Body of pancreas (tissue), 4 donors: ENCODE measurements at regions not wholly inside any gene's neighbourhood (a gene's known extent, or its start where the extent isn't known, plus 50 kb on each side); places are given as distances from the start of the nearest gene placed in this dataset.

Experiments
- ATAC-seq: fragments of 150-250 bp; one replicate; pipeline ENCODE4 v1.9.1; 2016
- DNase-seq, 4 donors: peaks; one replicate each; pipeline ENCODE4 v3.0.0-alpha.2; 2019
- H3K27ac ChIP-seq, 4 donors: fragments of 200-600 bp; sonication (generic); 1 replicate in 3 of 4; 2 replicates in 1 of 4; pipeline versions ENCODE4 v1.5.1 to v1.6.1; 2016 to 2019; ENCODE audit warnings: mild to moderate bottlenecking in 1 of 4, mixed read lengths in 1 of 4, moderate library complexity in 1 of 4
- H3K27me3 ChIP-seq, 2 donors: fragments of 200-600 bp; sonication (generic); one replicate each; pipeline ENCODE4 v1.6.0; 2016; ENCODE audit warnings: mild to moderate bottlenecking in 1 of 2
- H3K36me3 ChIP-seq, 2 donors: fragments of 200-600 bp; sonication (generic); replicated peaks in 1 of 2; 2 replicates each; pipeline ENCODE4 v1.5.1; 2016; ENCODE audit warnings: low read depth in 2 of 2; ENCODE audit not compliant: insufficient read depth in 1 of 2
- H3K4me1 ChIP-seq: fragments of 200-600 bp; sonication (generic); one replicate; pipeline ENCODE4 v1.6.0; 2016
- H3K4me3 ChIP-seq, 2 donors: fragments of 200-600 bp; sonication (generic); 1 replicate in 1 of 2; 2 replicates in 1 of 2; pipeline ENCODE4 v1.5.1; 2016 to 2019
- H3K9me3 ChIP-seq, 3 donors: fragments of 200-600 bp; sonication (generic); 1 replicate in 2 of 3; 2 replicates in 1 of 3; pipeline ENCODE4 v1.5.1; 2016
- POLR2A ChIP-seq, 3 donors: fragments of 450-650 bp; IDR thresholded peaks; one replicate each; pipeline ENCODE4 v1.6.1; 2016; ENCODE audit warnings: antibody characterized with exemption in 3 of 3, mild to moderate bottlenecking in 2 of 3
- WGBS, 2 donors: methylation state at CpG; one replicate each; pipeline ENCODE4 v1.1.5; 2017; 5-methylcytosine and 5-hydroxymethylcytosine counted together
- intact Hi-C: fragments of 100-400 bp; cut with DNase I; formaldehyde crosslinking; loops from one replicate; pipeline ENCODE4 v1.15.1; 2023
- TF ChIP-seq, protein P1 (sequence below), 7 experiments: fragments of 450-650 bp in 4 of 7; fragments of 200-600 bp in 3 of 7; sonication (generic) in 3 of 7; IDR thresholded peaks; one replicate each; pipeline ENCODE4 v1.5.1; 2016 to 2019; ENCODE audit warnings: antibody characterized with exemption in 7 of 7

DNA sequence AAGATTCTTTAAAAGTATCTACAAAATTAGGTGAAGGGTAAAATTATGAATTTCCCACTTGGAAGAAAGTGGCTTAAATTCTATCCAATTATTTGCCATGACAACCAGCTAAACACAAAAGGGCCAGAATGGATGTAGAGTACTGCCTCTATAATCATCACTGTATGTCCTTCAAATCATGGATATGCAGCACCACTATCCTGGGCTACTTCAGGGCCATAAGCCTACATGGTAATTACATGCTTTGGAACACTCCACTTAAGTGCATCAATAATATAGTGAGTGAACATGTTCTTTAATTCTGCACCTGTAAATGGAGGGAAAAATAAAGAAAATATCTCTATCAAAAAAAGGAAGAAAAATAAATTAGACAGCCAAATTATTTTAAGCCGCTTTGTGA is 575.2 kb downstream of the ISL1 start:
- no peak overlapping the region for H3K27ac ChIP-seq
- intact Hi-C loops = no loop called here
- TF ChIP-seq, protein P1, sequence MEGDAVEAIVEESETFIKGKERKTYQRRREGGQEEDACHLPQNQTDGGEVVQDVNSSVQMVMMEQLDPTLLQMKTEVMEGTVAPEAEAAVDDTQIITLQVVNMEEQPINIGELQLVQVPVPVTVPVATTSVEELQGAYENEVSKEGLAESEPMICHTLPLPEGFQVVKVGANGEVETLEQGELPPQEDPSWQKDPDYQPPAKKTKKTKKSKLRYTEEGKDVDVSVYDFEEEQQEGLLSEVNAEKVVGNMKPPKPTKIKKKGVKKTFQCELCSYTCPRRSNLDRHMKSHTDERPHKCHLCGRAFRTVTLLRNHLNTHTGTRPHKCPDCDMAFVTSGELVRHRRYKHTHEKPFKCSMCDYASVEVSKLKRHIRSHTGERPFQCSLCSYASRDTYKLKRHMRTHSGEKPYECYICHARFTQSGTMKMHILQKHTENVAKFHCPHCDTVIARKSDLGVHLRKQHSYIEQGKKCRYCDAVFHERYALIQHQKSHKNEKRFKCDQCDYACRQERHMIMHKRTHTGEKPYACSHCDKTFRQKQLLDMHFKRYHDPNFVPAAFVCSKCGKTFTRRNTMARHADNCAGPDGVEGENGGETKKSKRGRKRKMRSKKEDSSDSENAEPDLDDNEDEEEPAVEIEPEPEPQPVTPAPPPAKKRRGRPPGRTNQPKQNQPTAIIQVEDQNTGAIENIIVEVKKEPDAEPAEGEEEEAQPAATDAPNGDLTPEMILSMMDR (IDR thresholded peaks at IDR 0.05) = no peak
- TF ChIP-seq POLR2A (IDR thresholded peaks at IDR 0.05) = no peak
- DNase-seq (no peak), ATAC-seq (no peak)
- H3K4me1 ChIP-seq = no peaks in the 10 kb centered on the region
- 77 to 84% methylated on average over 1 of the region's 1 CpG for WGBS, 2 donors
- H3K27me3 ChIP-seq = no peaks in the 10 kb centered on the region
- H3K4me3 ChIP-seq = no peak overlapping the region
- H3K9me3 ChIP-seq = no peaks in the 10 kb centered on the region
- H3K36me3 ChIP-seq = no peaks in the 10 kb centered on the region

DNA sequence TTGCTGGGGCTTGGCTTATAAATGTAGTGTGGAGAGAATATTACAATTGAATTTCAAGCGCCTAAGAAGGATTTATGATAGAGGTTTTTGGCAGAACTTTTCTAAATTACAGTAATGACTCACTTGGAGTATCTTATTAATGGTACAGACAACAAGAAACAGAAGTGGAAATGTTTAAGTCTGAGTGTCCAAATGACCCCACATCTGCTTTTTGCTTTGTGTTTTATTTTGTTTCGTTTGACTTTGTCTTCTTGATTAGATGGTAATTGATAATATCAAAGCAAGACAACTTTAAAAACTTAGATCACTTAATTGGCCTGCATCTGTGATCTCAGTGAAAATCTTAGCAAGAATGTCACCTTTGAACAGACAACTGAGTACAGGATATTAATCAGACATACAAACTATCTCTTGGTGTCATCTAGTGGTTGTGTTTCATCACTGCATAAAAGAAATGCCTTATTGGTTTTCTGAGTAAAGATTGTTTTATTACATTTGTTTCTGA is 577.4 kb downstream of the ISL1 start:
- TF ChIP-seq POLR2A (IDR thresholded peaks at IDR 0.05) = no peak
- TF ChIP-seq, protein P1 (IDR thresholded peaks at IDR 0.05) = no peak
- Histone ChIP-seq H3K9me3 (no peaks in the 10 kb centered on the region), H3K4me1 (no peaks in the 10 kb centered on the region), H3K27me3 (no peaks in the 10 kb centered on the region), H3K36me3 (no peaks in the 10 kb centered on the region), H3K4me3 (no peak overlapping the region), H3K27ac (no peak overlapping the region)
- DNase-seq (no peak), ATAC-seq (no peak)
- intact Hi-C loops = no loop called here
- 45 to 49% methylated on average over 2 of the region's 2 CpGs for WGBS, 2 donors

DNA sequence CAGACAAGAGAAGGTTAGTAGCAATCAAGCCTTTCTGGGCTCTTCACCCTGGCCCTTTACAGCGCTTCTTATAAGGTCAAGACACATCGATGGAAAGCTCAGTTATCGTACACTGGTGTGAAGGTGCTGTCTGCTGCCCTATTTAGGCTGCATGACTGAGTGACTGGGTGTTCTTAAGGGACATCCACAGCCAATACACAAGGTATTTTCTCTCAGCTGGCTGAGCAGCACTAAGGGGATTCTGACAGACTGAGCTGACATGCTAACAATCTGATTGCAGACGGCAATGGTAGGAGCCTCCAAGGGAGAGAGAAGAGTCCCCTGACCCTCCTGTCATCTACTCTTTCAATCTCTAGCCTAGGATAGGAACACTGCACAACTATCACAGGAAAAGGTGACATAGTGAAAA is 577.9 kb downstream of the ISL1 start:
- H3K9me3 ChIP-seq = no peaks in the 10 kb centered on the region
- DNase-seq (peak in 1 of 4 donors; percentile 2), ATAC-seq (no peak)
- H3K36me3 ChIP-seq = no peaks in the 10 kb centered on the region
- no peaks in the 10 kb centered on the region for H3K4me1 ChIP-seq
- no peak overlapping the region for H3K27ac ChIP-seq
- no peak overlapping the region for H3K4me3 ChIP-seq
- intact Hi-C loops = no loop called here
- 67 to 73% methylated on average over 4 of the region's 4 CpGs for WGBS, 2 donors
- no peak for TF ChIP-seq POLR2A (IDR thresholded peaks at IDR 0.05)
- TF ChIP-seq, protein P1 (IDR thresholded peaks at IDR 0.05) = no peak
- H3K27me3 ChIP-seq = no peaks in the 10 kb centered on the region

DNA sequence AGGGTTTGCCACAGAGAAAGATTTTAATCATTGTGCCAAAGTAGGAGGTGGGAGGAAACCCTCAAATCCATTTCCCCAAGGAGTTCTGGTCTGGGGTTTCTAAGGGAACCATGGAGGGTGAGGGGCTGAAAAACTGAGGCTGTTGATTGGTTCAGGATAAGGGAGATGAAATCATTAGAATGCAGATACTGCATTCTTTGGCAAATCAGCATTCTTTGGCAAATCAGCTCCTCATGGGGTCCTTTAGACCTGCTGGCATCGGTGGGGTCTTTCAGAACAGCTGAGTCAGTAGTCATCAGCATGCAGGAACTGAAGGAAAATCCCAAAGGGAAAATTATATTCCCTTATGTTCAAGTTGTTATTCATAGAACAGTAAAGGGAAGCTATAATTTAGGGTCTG is 585.5 kb downstream of the ISL1 start:
- Histone ChIP-seq H3K27ac (no peak overlapping the region), H3K9me3 (no peaks in the 10 kb centered on the region), H3K4me1 (no peaks in the 10 kb centered on the region), H3K27me3 (no peaks in the 10 kb centered on the region), H3K36me3 (no peaks in the 10 kb centered on the region), H3K4me3 (no peak overlapping the region)
- ATAC-seq (no peak), DNase-seq (no peak)
- intact Hi-C loops = no loop called here
- TF ChIP-seq, protein P1 (IDR thresholded peaks at IDR 0.05) = no peak
- no peak for TF ChIP-seq POLR2A (IDR thresholded peaks at IDR 0.05)
- 27 to 37% methylated on average over 1 of the region's 1 CpG for WGBS, 2 donors

DNA sequence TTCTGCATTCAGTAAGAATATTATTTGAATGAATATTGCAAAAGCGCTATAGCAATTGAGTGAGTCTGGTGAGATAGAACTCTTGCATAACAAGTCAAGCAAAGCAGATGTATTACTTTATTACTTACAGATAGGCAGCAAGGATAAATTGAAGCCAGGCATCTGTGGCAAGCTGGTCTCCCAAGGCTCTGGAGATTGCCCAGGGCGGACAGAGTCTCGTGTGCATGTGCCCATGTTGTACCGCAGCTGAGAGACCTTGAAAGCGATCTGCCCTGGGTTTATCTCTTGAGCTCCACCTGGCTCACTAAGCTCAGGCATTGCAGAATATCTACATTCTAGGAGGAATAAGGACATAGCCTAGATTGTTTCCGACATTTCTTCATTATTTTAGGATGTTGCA is 591.6 kb downstream of the ISL1 start:
- ATAC-seq = no peak
- WGBS, 2 donors = 52 to 75% methylated on average over 6 of the region's 6 CpGs
- TF ChIP-seq POLR2A (IDR thresholded peaks at IDR 0.05) = no peak
- TF ChIP-seq, protein P1 (IDR thresholded peaks at IDR 0.05) = no peak
- H3K36me3 ChIP-seq = no peaks in the 10 kb centered on the region
- no peaks in the 10 kb centered on the region for H3K27me3 ChIP-seq
- no peaks in the 10 kb centered on the region for H3K9me3 ChIP-seq
- no peak overlapping the region for H3K4me3 ChIP-seq
- no peak overlapping the region for H3K27ac ChIP-seq
- intact Hi-C loops = no loop called here
- no peaks in the 10 kb centered on the region for H3K4me1 ChIP-seq
- DNase-seq = no peak
